Smooth muscle cell (in vitro differentiated cells): ENCODE measurements at regions not wholly inside any gene's neighbourhood (a gene's known extent, or its start where the extent isn't known, plus 50 kb on each side); places are given as distances from the start of the nearest gene placed in this dataset.
A peak's percentile ranks its signal among the peaks of the same experiment; 100 is the strongest.

Experiments
- DNase-seq: peaks from one replicate; lab custom pipeline; 2025; ENCODE audit not compliant: unreplicated experiment; lab: John Stamatoyannopoulos, UW
- H2AFZ ChIP-seq: fragments of 200-600 bp; sonication (generic); 2 replicates; pipeline ENCODE4 v1.6.0; 2016; ENCODE audit warnings: antibody characterized with exemption, low read depth, mild to moderate bottlenecking
- H3F3A ChIP-seq: fragments of 200-600 bp; sonication (generic); 2 replicates; pipeline ENCODE4 v1.6.0; 2017; ENCODE audit warnings: antibody characterized with exemption, low read depth
- H3K27ac ChIP-seq: fragments of 200-600 bp; sonication (generic); 2 replicates; pipeline ENCODE4 v1.5.1; 2016; ENCODE audit warnings: low read depth, mild to moderate bottlenecking
- H3K27me3 ChIP-seq: fragments of 200-600 bp; sonication (generic); 2 replicates; pipeline ENCODE4 v1.6.1; 2016; ENCODE audit warnings: low read depth, mild to moderate bottlenecking
- H3K36me3 ChIP-seq: fragments of 200-600 bp; sonication (generic); 2 replicates; pipeline ENCODE4 v1.5.1; 2016; ENCODE audit warnings: low read depth
- H3K4me1 ChIP-seq: fragments of 200-600 bp; sonication (generic); 2 replicates; pipeline ENCODE4 v1.5.1; 2016; ENCODE audit warnings: low read depth
- H3K4me2 ChIP-seq: fragments of 200-600 bp; sonication (generic); 2 replicates; pipeline ENCODE4 v1.6.0; 2016; ENCODE audit warnings: mild to moderate bottlenecking
- H3K4me3 ChIP-seq: fragments of 200-600 bp; sonication (generic); 2 replicates; pipeline ENCODE4 v1.5.1; 2016; ENCODE audit warnings: mild to moderate bottlenecking
- H3K79me2 ChIP-seq: fragments of 200-600 bp; sonication (generic); 2 replicates; pipeline ENCODE4 v1.6.0; 2016; ENCODE audit warnings: low read depth, mild to moderate bottlenecking
- H3K9ac ChIP-seq: fragments of 200-600 bp; sonication (generic); 2 replicates; pipeline ENCODE4 v1.6.0; 2016; ENCODE audit warnings: low read depth
- H3K9me3 ChIP-seq: fragments of 200-600 bp; sonication (generic); replicated peaks from 2 replicates; pipeline ENCODE4 v1.5.1; 2016; ENCODE audit warnings: low read depth
- H4K20me1 ChIP-seq: fragments of 200-600 bp; sonication (generic); 2 replicates; pipeline ENCODE4 v1.6.0; 2016; ENCODE audit warnings: low read depth
- CTCF ChIP-seq: fragments of 200-600 bp; sonication (generic); IDR thresholded peaks from 2 replicates; pipeline ENCODE4 v1.5.1; 2017; ENCODE audit warnings: borderline replicate concordance, mild to moderate bottlenecking, antibody characterized with exemption; ENCODE audit not compliant: insufficient read depth, poor library complexity, severe bottlenecking
- WGBS: methylation state at CpG from one replicate; pipeline ENCODE4 v1.1.7; 2016; ENCODE audit warnings: low lambda C conversion rate; 5-methylcytosine and 5-hydroxymethylcytosine counted together

GRCh38 chr1:168416220-168416619, 127.6 kb downstream of the XCL2 start:
- no peak overlapping the region for H3K27ac ChIP-seq
- no peak for TF ChIP-seq CTCF
- H3K9me3 ChIP-seq: no peaks in the 10 kb centered on the region
- H3K36me3 ChIP-seq: no peaks in the 10 kb centered on the region
- H3K9ac ChIP-seq: no peak overlapping the region
- H3K4me1 ChIP-seq: peaks cover 9% of the 10 kb centered on the region
- no peak for DNase-seq
- WGBS: 95% methylated on average over 4 of the region's 4 CpGs
- H3K27me3 ChIP-seq: no peaks in the 10 kb centered on the region
- H2AFZ ChIP-seq: no peak overlapping the region
- H3F3A ChIP-seq: peaks cover 6% of the 10 kb centered on the region
- H4K20me1 ChIP-seq: no peaks in the 10 kb centered on the region
- H3K4me2 ChIP-seq: no peak overlapping the region
- H3K79me2 ChIP-seq: no peaks in the 10 kb centered on the region
- H3K4me3 ChIP-seq: no peak overlapping the region

- no peak overlapping the region for H3K4me2 ChIP-seq
- H3K9me3 ChIP-seq: no peaks in the 10 kb centered on the region
- DNase-seq: no peak
- TF ChIP-seq CTCF: no peak
- no peaks in the 10 kb centered on the region for H3K36me3 ChIP-seq
- H3K9ac ChIP-seq: no peak overlapping the region
- WGBS: 87% methylated on average over 2 of the region's 2 CpGs
- no peaks in the 10 kb centered on the region for H4K20me1 ChIP-seq
- no peaks in the 10 kb centered on the region for H3K4me1 ChIP-seq
- no peaks in the 10 kb centered on the region for H3K79me2 ChIP-seq
- H3K27ac ChIP-seq: no peak overlapping the region
- H2AFZ ChIP-seq: no peak overlapping the region
- no peaks in the 10 kb centered on the region for H3K27me3 ChIP-seq
- no peak overlapping the region for H3K4me3 ChIP-seq
- no peaks in the 10 kb centered on the region for H3F3A ChIP-seq
Observed at GRCh38 chr1:168414914-168415313, 128.9 kb downstream of the XCL2 start.

GRCh38 chr1:168410464-168410863, 129.8 kb downstream of the TBX19 start:
- Histone ChIP-seq H3K4me2 (no peak overlapping the region), H3K36me3 (no peaks in the 10 kb centered on the region), H3K9ac (no peak overlapping the region), H3K4me3 (no peak overlapping the region), H3K27ac (no peak overlapping the region), H3K4me1 (peaks cover 1% of the 10 kb centered on the region), H3K79me2 (no peaks in the 10 kb centered on the region), H3F3A (no peaks in the 10 kb centered on the region), H4K20me1 (no peaks in the 10 kb centered on the region), H2AFZ (no peak overlapping the region), H3K9me3 (no peaks in the 10 kb centered on the region), H3K27me3 (no peaks in the 10 kb centered on the region)
- no peak for DNase-seq
- TF ChIP-seq CTCF: no peak
- WGBS: 92% methylated on average over 8 of the region's 8 CpGs

GRCh38 chr1:168408884-168409283, 128.2 kb downstream of the TBX19 start:
- H3K27ac ChIP-seq: no peak overlapping the region
- H2AFZ ChIP-seq: no peak overlapping the region
- no peak overlapping the region for H3K4me3 ChIP-seq
- peak overlapping the region; percentile 2 for H3K4me2 ChIP-seq
- peaks cover 8% of the 10 kb centered on the region for H3K4me1 ChIP-seq
- H3F3A ChIP-seq: peaks cover 4% of the 10 kb centered on the region
- H3K79me2 ChIP-seq: no peaks in the 10 kb centered on the region
- H3K36me3 ChIP-seq: no peaks in the 10 kb centered on the region
- no peak overlapping the region for H3K9ac ChIP-seq
- no peak for TF ChIP-seq CTCF
- no peaks in the 10 kb centered on the region for H3K9me3 ChIP-seq
- DNase-seq: no peak
- no peaks in the 10 kb centered on the region for H4K20me1 ChIP-seq
- WGBS: 37% methylated on average over 3 of the region's 3 CpGs
- H3K27me3 ChIP-seq: no peaks in the 10 kb centered on the region
